ENCODE measurements at regions not wholly inside any gene's neighbourhood (a gene's known extent, or its start where the extent isn't known, plus 50 kb on each side); places are given as distances from the start of the nearest gene placed in this dataset.

- H2BK15ac ChIP-seq (ENCODE audit: low read depth, low read length) = no peak overlapping the region
- H3K27ac ChIP-seq (ENCODE audit: insufficient read depth, low read length) = no peak overlapping the region
- ChIA-PET POLR2A (ENCODE audit: unreplicated experiment) (no interaction called here), CTCF (no interaction called here)
- H2AFZ ChIP-seq (replicated peaks; ENCODE audit: low read length, poor library complexity) = no peak overlapping the region
- no peak overlapping the region for H3K4me3 ChIP-seq (ENCODE audit: insufficient read depth, low read depth, low read length)
- dilution Hi-C loops (cut with HindIII; ENCODE audit: low sequenced_read_pairs, unreplicated experiment) (no loop called here), intact Hi-C loops (cut with micrococcal nuclease) (no loop called here), in situ Hi-C loops (cut with MboI; ENCODE audit: low sequenced_read_pairs) (no loop called here)
- no peak overlapping the region for H3K18ac ChIP-seq (ENCODE audit: low read depth, low read length)
- H2BK20ac ChIP-seq (ENCODE audit: low read depth, low read length) = no peak overlapping the region
- H3K36me3 ChIP-seq (ENCODE audit: control insufficient read depth, insufficient read depth, low read length) = no peaks in the 10 kb centered on the region
- no peak overlapping the region for H2BK5ac ChIP-seq (ENCODE audit: low read depth, low read length, poor library complexity, severe bottlenecking)
- no peak for TF ChIP-seq RFX5 (IDR thresholded peaks at IDR 0.05; ENCODE audit: low read depth, low read length)
- TF ChIP-seq ELK1 (IDR thresholded peaks at IDR 0.05; ENCODE audit: borderline replicate concordance, low read depth, low read length) = no peak
- no peak for TF ChIP-seq MAFK (IDR thresholded peaks at IDR 0.05; ENCODE audit: low read depth, low read length)
- H3K9ac ChIP-seq (ENCODE audit: low read depth, low read length) = no peak overlapping the region
- H3K4ac ChIP-seq (ENCODE audit: low read depth, low read length) = no peak overlapping the region
- H3K27me3 ChIP-seq (ENCODE audit: control insufficient read depth, insufficient read depth, low read length) = no peaks in the 10 kb centered on the region
- no peak overlapping the region for H2AK9ac ChIP-seq (replicated peaks; ENCODE audit: low read depth, low read length, poor library complexity)
- DNase-seq (no peak), ATAC-seq (ENCODE audit: low read depth) (no peak)
- H3K9me3 ChIP-seq (ENCODE audit: control insufficient read depth, insufficient read depth, low read length) = peaks cover 3% of the 10 kb centered on the region; the same call in 1 of the 2 replicates
- no peak overlapping the region for H3K14ac ChIP-seq (replicated peaks; ENCODE audit: low read depth, low read length)
- no TSS peak for BruUV-seq (replicated peaks)
- H3K79me1 ChIP-seq (ENCODE audit: low read depth in 1 of 2, low read length in 2 of 2) = no peaks in the 10 kb centered on the region
- no peak overlapping the region for H2BK120ac ChIP-seq (ENCODE audit: low read depth, low read length)
- H3K9me1 ChIP-seq (ENCODE audit: insufficient read depth, low read length) = no peaks in the 10 kb centered on the region
- no CpG with 5 or more reads among the region's 1 CpG for WGBS, 2 experiments (ENCODE audit: extremely low coverage in 2 of 2, insufficient read length in 1 of 2)
- H3K4me2 ChIP-seq (ENCODE audit: low read depth, low read length) = no peak overlapping the region
- H4K8ac ChIP-seq (ENCODE audit: low read depth in 2 of 2, low read length in 2 of 2) = no peak overlapping the region
- no peak overlapping the region for H2AK5ac ChIP-seq (ENCODE audit: low read depth, low read length)
- H4K91ac ChIP-seq (ENCODE audit: insufficient read depth, low read depth, low read length) = no peak overlapping the region
- H4K5ac ChIP-seq (ENCODE audit: low read depth, low read length) = no peak overlapping the region
- no peaks in the 10 kb centered on the region for H4K20me1 ChIP-seq (ENCODE audit: insufficient read depth, low read length)
- H3K4me1 ChIP-seq (ENCODE audit: control insufficient read depth, insufficient read depth, low read length) = no peaks in the 10 kb centered on the region
- H3K23ac ChIP-seq (ENCODE audit: low read depth, low read length) = no peak overlapping the region
- H3K56ac ChIP-seq (ENCODE audit: extremely low read depth, insufficient read depth, low read length) = no peak overlapping the region
Observed at GRCh38 chr7:49166441-49166840, 242.1 kb downstream of the CDC14C start.

Data from IMR-90 (cell line).